Parathyroid adenoma (tissue), 2 donors: ENCODE measurements at regions not wholly inside any gene's neighbourhood (a gene's known extent, or its start where the extent isn't known, plus 50 kb on each side); places are given as distances from the start of the nearest gene placed in this dataset.

Experiments
- H2AFZ ChIP-seq: fragments of 300-600 bp; sonication (generic); one replicate; pipeline ENCODE4 v1.7.0; 2017; ENCODE audit warnings: antibody characterized with exemption, mild to moderate bottlenecking
- H3K27ac ChIP-seq: fragments of 300-600 bp; sonication (generic); one replicate; pipeline ENCODE4 v1.7.0; 2017
- H3K27me3 ChIP-seq: fragments of 300-600 bp; sonication (generic); one replicate; pipeline ENCODE4 v1.7.0; 2017; ENCODE audit warnings: low read length; ENCODE audit not compliant: control insufficient read depth, insufficient read depth
- H3K36me3 ChIP-seq: fragments of 300-600 bp; sonication (generic); one replicate; pipeline ENCODE4 v1.7.0; 2017; ENCODE audit warnings: low read length; ENCODE audit not compliant: control insufficient read depth, insufficient read depth
- H3K4me1 ChIP-seq: fragments of 300-600 bp; sonication (generic); one replicate; pipeline ENCODE4 v1.7.0; 2017; ENCODE audit warnings: control low read depth
- H3K4me2 ChIP-seq: fragments of 300-600 bp; sonication (generic); one replicate; pipeline ENCODE4 v1.7.0; 2017; ENCODE audit warnings: low read length
- H3K4me3 ChIP-seq: fragments of 300-600 bp; sonication (generic); one replicate; pipeline ENCODE4 v1.7.0; 2017; ENCODE audit warnings: low read depth, low read length
- H3K79me2 ChIP-seq: fragments of 300-600 bp; sonication (generic); one replicate; pipeline ENCODE4 v1.7.0; 2017; ENCODE audit warnings: control low read depth
- H3K9ac ChIP-seq: fragments of 300-600 bp; sonication (generic); one replicate; pipeline ENCODE4 v1.7.0; 2017; ENCODE audit warnings: mild to moderate bottlenecking
- H3K9me3 ChIP-seq: fragments of 300-600 bp; sonication (generic); one replicate; pipeline ENCODE4 v1.7.0; 2017; ENCODE audit warnings: low read length; ENCODE audit not compliant: control insufficient read depth
- CTCF ChIP-seq: fragments of 300-600 bp; sonication (generic); IDR thresholded peaks from one replicate; pipeline ENCODE4 v1.7.0; 2017; ENCODE audit warnings: antibody characterized with exemption, mild to moderate bottlenecking
- donor health status: primary hyperparathyroidism.

- H3K27ac ChIP-seq: no peak overlapping the region
- no peak overlapping the region for H2AFZ ChIP-seq
- no peaks in the 10 kb centered on the region for H3K79me2 ChIP-seq
- H3K4me2 ChIP-seq: no peak overlapping the region
- no peak overlapping the region for H3K4me3 ChIP-seq
- TF ChIP-seq CTCF: no peak
- no peak overlapping the region for H3K9ac ChIP-seq
- H3K9me3 ChIP-seq: peaks cover 4% of the 10 kb centered on the region
- H3K27me3 ChIP-seq: no peaks in the 10 kb centered on the region
- no peaks in the 10 kb centered on the region for H3K36me3 ChIP-seq
- no peaks in the 10 kb centered on the region for H3K4me1 ChIP-seq
Measured at GRCh38 chr21:16910435-16911165, 602.2 kb upstream of the CXADR start.

- no peaks in the 10 kb centered on the region for H3K79me2 ChIP-seq
- H3K9ac ChIP-seq: no peak overlapping the region
- no peaks in the 10 kb centered on the region for H3K4me1 ChIP-seq
- no peak overlapping the region for H3K27ac ChIP-seq
- no peaks in the 10 kb centered on the region for H3K36me3 ChIP-seq
- TF ChIP-seq CTCF: no peak
- H3K4me2 ChIP-seq: no peak overlapping the region
- H2AFZ ChIP-seq: no peak overlapping the region
- H3K27me3 ChIP-seq: no peaks in the 10 kb centered on the region
- peaks cover 4% of the 10 kb centered on the region for H3K9me3 ChIP-seq
- no peak overlapping the region for H3K4me3 ChIP-seq
Measured at GRCh38 chr21:16911166-16911607, 601.7 kb upstream of the CXADR start.

- no peaks in the 10 kb centered on the region for H3K36me3 ChIP-seq
- H3K27me3 ChIP-seq: no peaks in the 10 kb centered on the region
- no peak overlapping the region for H3K9ac ChIP-seq
- no peak overlapping the region for H3K4me3 ChIP-seq
- H3K27ac ChIP-seq: no peak overlapping the region
- H3K4me1 ChIP-seq: no peaks in the 10 kb centered on the region
- H2AFZ ChIP-seq: no peak overlapping the region
- no peaks in the 10 kb centered on the region for H3K79me2 ChIP-seq
- H3K9me3 ChIP-seq: no peaks in the 10 kb centered on the region
- TF ChIP-seq CTCF: no peak
- H3K4me2 ChIP-seq: no peak overlapping the region
Measured at GRCh38 chr21:16912075-16912474, 600.8 kb upstream of the CXADR start.

DNA sequence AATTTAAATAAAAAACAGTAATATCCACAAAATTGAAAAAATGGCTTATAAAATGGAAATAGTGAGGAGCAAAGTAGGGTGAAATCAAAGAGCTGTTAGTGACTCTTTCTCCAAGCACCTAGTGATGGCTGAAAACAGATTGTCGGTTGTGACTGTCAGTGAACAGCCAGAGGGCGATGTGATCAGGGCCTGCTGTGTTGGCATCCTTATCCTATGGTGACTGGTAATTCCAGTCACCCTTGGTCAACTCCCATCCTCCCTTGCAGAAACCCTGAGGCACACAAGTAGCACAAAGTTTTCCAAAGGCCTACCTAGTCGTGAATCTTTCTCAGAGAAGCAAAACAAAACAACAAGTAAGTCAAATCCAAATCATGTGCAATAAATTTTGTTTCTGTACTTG is 599.8 kb upstream of the CXADR start:
- Histone ChIP-seq H3K9ac (no peak overlapping the region), H2AFZ (no peak overlapping the region), H3K79me2 (no peaks in the 10 kb centered on the region), H3K9me3 (no peaks in the 10 kb centered on the region), H3K27me3 (no peaks in the 10 kb centered on the region), H3K4me1 (no peaks in the 10 kb centered on the region), H3K4me2 (no peak overlapping the region), H3K36me3 (no peaks in the 10 kb centered on the region), H3K4me3 (no peak overlapping the region), H3K27ac (no peak overlapping the region)
- no peak for TF ChIP-seq CTCF

DNA sequence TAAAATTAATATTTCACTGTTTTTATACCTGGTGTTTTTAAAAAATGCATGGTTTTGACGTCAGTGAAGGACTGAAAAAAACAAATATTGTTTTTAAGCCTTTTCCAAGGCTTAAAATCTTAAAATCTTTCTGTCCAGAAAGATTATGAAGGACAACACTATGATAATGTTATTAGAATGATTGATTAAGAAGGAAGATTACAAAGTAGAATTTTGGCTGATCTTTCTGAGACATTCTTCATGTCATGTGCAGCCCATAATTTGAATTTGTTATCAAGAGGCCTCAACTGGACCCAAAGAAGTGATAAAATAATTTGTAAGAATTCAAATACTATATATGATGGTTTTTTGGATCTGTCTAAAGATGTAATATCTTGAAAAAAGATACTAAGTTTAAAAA is 584.4 kb upstream of the CXADR start:
- Histone ChIP-seq H3K4me2 (no peak overlapping the region), H3K36me3 (no peaks in the 10 kb centered on the region), H3K27ac (no peak overlapping the region), H3K9ac (no peak overlapping the region), H3K27me3 (no peaks in the 10 kb centered on the region), H3K4me1 (no peaks in the 10 kb centered on the region), H2AFZ (no peak overlapping the region), H3K9me3 (no peaks in the 10 kb centered on the region), H3K79me2 (no peaks in the 10 kb centered on the region), H3K4me3 (no peak overlapping the region)
- TF ChIP-seq CTCF: no peak
